T1000 (cell line): ENCODE measurements at regions not wholly inside any gene's neighbourhood (a gene's known extent, or its start where the extent isn't known, plus 50 kb on each side); places are given as distances from the start of the nearest gene placed in this dataset.
A peak's percentile ranks its signal among the peaks of the same experiment; 100 is the strongest.
"Not testable (repeated sequence)": the region's sequence is repeated elsewhere in the genome, so short reads cannot be mapped to it uniquely, and the experiment has no call there.

ENCODE experiments used
- DNase-seq: peaks from one replicate; lab custom pipeline; 2025; ENCODE audit warnings: mixed read lengths; lab: John Stamatoyannopoulos, UW

DNA sequence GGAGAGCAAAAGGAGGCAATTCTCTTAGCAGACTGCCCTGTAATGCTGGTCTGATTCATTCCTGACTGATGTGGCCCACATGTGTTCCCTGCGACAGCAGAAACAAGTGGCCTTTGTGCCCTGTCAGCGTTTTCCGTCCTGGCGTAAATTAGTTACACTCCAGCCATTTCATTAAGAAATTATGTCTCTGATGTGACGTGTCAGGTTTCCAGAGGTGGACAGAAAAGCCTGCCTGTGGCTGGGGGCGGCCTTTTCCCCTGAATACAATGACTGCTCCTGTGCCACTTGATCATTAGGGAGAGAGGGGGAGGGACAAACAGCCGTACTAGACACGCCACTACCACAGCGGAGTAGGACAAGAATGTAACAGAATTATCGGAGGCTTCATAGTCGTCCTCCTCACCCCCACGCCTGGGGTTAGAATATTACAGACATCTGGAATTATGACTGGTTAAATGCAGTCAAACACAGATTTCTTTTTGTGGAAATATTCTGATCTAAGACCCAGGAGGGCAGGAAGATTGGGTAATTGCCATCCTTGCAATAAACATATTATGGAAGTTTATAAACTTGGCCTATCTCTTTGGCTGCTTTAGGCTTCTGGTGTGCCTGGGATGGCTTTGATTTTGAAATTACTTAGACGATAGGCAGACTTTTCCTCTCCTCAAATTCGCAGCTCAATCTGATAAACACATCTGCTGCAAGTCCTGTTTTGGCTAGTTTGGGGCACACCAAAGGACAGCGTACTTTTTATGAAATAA lies 146.2 kb upstream of the BCOR start:
- DNase-seq = no peak

- no peak for DNase-seq
These were observed 143.1 kb upstream of the BCOR start for GRCh38 chrX:40240844-40241243.

- no peak for DNase-seq
These were observed 140.0 kb upstream of the BCOR start for GRCh38 chrX:40237731-40238178.

DNA sequence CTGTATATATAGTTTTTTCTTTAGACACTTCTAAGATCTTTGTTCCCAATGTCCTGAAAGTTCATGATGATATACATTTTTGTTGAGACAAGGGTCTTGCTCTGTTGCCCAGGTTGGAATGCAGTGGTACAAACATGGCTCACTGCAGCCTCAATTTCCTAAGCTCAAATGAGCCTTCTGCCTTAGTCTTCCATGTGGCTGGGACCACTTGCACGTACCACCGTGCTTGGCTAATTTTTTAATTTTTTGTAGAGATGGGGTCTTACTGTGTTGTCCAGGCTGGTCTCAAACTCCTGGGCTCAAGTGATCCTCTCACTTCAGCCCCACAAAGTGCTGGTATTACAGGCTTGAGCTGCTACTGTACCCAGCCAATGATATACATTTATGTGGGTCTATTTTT lies 132.9 kb upstream of the BCOR start:
- no peak for DNase-seq

GRCh38 chrX:40227125-40227524 lies 129.4 kb upstream of the BCOR start:
- no peak for DNase-seq

- no peak for DNase-seq
These were observed 126.9 kb upstream of the BCOR start for GRCh38 chrX:40224658-40225057.

GRCh38 chrX:40222612-40223011 lies 124.9 kb upstream of the BCOR start:
- DNase-seq = not testable (repeated sequence)

GRCh38 chrX:40213092-40213491 lies 115.3 kb upstream of the BCOR start:
- no peak for DNase-seq

GRCh38 chrX:40209951-40210617 lies 112.3 kb upstream of the BCOR start:
- DNase-seq = no peak

- no peak for DNase-seq
These were observed 109.9 kb upstream of the BCOR start for GRCh38 chrX:40207626-40208025.

DNA sequence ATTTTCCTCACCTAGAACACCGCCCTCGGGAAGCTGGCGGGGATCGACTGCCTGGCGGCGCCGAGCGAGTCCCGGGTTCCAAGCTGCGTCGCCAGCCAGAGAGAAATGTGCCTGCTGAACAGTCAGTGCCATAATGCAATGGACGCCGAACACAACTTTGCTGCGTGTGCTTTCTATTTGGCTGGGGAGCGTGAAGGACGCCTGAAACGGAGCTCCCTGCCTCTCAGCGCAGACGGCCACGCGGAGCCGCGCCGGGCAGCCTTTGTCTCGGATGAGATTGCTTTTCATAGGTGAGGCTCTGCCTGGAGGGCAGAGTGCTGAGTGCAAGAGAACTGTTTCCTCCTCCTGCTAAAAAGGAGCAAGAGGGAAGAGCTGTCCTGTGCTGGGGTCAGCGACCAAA lies 107.7 kb upstream of the BCOR start:
- DNase-seq = no peak

DNA sequence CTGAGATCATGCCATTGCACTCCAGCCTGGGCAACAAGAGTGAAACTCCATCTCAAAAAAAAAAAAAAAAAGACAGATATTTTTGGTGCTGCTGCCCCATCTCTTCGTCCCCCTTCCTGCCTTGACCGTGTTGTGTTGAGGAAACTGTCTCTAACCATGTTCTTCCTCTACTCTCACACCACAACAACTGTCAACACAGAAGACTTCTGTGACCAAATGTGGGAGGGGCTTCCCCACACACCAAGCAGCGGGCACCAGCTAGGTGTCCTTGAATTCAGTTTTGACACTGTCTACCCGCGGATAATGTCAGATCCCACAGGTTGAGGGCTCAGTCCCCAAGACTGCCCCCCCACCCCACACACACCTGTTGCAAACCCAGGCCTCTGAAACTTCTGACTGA lies 104.7 kb upstream of the BCOR start:
- DNase-seq = no peak

GRCh38 chrX:40201329-40201885 lies 103.6 kb upstream of the BCOR start:
- no peak for DNase-seq

GRCh38 chrX:40199704-40200103 lies 101.9 kb upstream of the BCOR start:
- no peak for DNase-seq

- DNase-seq = no peak
These were observed 99.3 kb upstream of the BCOR start for GRCh38 chrX:40197071-40197470.

DNA sequence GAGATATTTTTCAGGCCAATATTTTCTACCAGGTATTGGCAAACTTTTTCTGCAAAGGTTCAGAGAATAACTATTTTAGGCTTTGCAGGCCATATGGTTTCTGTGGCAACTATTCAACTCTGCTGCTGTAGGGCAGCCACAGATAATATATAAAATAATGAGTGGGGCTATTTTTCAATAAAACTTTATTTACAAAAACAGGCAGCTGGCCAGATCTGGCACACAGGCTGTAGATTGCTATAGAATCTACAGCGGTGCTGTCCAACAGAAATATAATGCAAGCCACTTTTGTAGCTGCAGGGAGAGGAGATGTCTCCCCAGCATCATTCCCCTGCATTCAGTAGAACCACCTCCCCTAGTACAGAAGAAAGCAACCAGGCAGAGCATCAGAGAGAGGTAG lies 97.6 kb upstream of the BCOR start:
- no peak for DNase-seq

DNA sequence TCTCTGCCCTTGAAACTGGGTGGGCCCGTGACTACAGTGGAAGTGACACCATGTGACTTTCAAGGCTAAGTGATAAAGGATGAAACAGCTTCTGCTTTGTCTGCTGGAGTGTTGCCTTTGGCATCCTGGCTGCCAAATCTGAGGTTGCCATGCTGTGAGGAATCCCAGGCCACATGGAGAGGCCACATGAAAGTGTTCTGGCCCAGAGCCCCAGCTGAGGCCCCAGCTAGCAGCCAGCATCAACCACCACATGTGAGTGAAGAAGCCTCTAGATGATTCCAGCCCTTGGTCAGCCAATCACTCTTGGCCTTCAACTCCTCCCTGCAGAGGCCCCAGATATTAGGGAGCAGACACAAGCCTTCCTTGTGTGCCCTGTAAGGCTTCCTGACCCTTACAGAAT lies 94.4 kb upstream of the BCOR start:
- DNase-seq = no peak

DNA sequence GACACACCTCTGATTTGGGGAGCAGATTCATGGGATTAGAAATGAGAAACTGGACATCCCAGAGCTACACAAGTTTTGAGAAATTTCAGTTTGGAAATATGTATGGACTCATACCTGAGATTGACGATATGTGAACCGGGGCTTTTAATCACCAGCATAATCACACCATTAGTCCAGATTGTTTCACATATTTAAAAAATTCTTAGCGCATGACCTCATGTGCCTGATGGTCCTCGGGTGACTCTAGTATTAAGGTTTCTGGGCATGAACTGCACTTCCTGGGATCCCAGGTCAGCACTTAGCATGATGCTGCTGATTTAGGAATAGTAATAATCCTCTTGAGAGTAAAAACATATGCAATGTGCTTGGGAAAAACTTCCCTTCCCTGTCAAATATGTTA lies 91.9 kb upstream of the BCOR start:
- no peak for DNase-seq

DNA sequence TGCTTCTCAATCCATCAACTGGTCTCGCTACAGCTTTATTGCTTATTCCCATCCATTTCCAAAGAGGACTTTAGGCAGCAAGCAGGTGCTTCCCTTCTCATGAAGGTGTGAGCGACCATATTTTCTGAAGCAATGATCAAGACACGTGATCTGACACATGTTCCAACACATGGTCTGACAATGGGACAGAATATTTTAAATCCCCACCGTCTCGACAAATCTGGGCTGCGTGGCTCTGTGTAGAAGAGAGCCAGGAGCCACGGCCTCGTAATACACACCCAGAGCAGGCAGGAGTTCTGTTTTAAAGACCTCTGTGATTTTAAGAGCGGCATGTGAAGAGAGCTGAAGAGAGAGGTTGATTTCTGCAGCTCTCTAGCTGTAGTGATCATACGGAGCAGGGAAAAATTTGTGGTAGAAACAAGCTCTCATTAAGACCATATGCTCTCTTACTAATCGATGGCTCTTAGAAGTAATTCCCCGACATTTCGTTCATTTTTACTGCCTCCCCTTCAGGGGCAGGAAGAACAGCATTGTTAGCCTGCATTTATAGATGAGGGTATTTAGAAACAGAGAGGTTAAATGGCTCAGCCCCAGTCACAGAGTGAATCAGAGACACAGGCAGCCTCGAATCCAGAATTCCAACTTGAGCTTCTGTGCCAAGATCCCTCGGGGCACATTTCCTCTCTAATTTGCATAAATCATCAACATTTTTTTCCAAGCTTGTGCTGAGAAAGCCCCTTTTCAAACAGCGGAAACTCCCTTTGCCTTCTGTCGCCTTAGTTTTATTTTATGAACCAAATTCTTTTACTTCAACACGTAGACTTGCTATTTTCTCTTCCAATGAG lies 91.0 kb upstream of the BCOR start:
- DNase-seq = peak; percentile 29

DNA sequence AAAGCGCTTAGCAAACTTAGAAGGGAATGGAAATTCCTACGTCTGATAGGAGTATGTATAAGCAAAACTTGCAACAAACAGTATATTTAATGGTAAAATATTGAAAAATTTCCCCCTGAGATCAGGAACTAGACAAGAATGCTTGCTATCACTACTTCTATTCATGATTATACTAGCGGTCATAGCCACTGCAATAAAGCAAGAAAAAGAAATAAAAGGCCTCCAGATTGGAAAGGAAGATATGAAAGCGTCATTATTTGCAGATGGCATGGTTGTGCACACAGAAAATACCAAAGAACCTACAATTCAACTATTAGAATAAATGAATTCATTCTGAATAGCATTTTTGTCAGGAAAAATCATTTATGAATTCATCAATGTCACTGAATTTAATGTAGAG lies 87.2 kb upstream of the BCOR start:
- no peak for DNase-seq

DNA sequence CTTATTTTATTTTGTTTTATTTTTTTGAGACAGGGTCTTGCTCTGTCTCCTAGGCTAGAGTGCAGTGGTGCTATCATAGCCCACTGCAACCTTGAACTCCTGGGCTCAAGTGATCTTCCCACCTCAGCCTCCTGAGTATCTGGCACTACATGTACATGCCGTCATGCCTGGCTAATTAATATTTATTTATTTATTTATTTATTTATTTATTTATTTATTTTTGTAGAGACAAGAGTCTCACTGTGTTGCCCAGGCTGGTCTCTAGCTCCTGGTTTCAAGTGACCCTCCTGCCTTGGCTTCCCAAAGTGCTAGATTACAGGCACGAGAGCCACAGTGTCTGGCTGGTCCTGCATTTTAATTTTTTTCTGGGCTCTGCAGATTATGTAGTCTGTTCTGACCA lies 84.9 kb upstream of the BCOR start:
- DNase-seq = no peak

DNA sequence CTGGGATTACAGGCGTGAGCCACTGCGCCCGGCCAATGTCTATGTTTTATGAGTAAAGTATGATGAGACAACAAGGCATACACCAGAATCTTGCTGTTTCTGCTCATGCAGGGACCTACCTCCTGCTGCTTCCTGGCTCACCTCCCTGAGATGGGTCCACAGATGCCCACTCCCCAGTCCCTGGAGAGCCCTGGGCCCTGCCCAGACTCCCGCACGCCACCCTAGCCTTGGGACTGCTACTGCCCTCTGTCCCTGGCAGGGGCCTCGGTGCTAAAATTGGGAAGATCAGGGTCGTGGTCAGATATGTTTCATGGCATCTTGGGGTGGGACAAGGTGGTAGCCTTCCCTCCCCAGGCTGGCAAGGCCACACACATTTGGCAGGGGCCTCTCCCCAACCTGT lies 84.3 kb upstream of the BCOR start:
- DNase-seq = no peak

GRCh38 chrX:40179283-40179682 lies 81.5 kb upstream of the BCOR start:
- DNase-seq = no peak
